KMS-11 (cell line): ENCODE measurements at regions not wholly inside any gene's neighbourhood (a gene's known extent, or its start where the extent isn't known, plus 50 kb on each side); places are given as distances from the start of the nearest gene placed in this dataset.

ENCODE experiments used
- H2AFZ ChIP-seq: fragments of 200-600 bp; sonication (generic); 2 replicates; pipeline ENCODE4 v1.6.1; 2016; ENCODE audit warnings: antibody characterized with exemption, mixed run types, low read depth
- H3K27ac ChIP-seq: fragments of 200-600 bp; sonication (generic); 2 replicates; pipeline ENCODE4 v1.6.1; 2016; ENCODE audit warnings: mild to moderate bottlenecking, mixed run types
- H3K27me3 ChIP-seq: fragments of 200-600 bp; sonication (generic); 2 replicates; pipeline ENCODE4 v1.6.1; 2017; ENCODE audit warnings: mild to moderate bottlenecking, low read depth, mixed run types, moderate library complexity; ENCODE audit not compliant: insufficient read depth
- H3K36me3 ChIP-seq: fragments of 200-600 bp; sonication (generic); 2 replicates; pipeline ENCODE4 v1.6.1; 2017; ENCODE audit warnings: mild to moderate bottlenecking, mixed run types; ENCODE audit not compliant: insufficient read depth
- H3K4me1 ChIP-seq: fragments of 200-600 bp; sonication (generic); 2 replicates; pipeline ENCODE4 v1.6.1; 2016; ENCODE audit warnings: mild to moderate bottlenecking, low read depth, mixed run types; ENCODE audit not compliant: poor library complexity, severe bottlenecking
- H3K4me2 ChIP-seq: fragments of 200-600 bp; sonication (generic); 2 replicates; pipeline ENCODE4 v1.7.0; 2016; ENCODE audit warnings: mild to moderate bottlenecking, mixed run types
- H3K4me3 ChIP-seq: fragments of 200-600 bp; sonication (generic); IDR thresholded peaks from 2 replicates; pipeline ENCODE4 v1.6.1; 2017; ENCODE audit warnings: low read depth, low read length, mixed read lengths; ENCODE audit not compliant: insufficient read depth
- H3K79me2 ChIP-seq: fragments of 200-600 bp; sonication (generic); 2 replicates; pipeline ENCODE4 v1.6.1; 2016; ENCODE audit warnings: low read depth, mixed run types; ENCODE audit not compliant: insufficient read depth
- H3K9ac ChIP-seq: fragments of 200-600 bp; sonication (generic); 2 replicates; pipeline ENCODE4 v1.6.1; 2016; ENCODE audit warnings: mild to moderate bottlenecking, mixed run types
- H4K20me1 ChIP-seq: fragments of 200-600 bp; sonication (generic); 2 replicates; pipeline ENCODE4 v1.6.1; 2016; ENCODE audit warnings: mild to moderate bottlenecking, mixed run types; ENCODE audit not compliant: insufficient read depth
- TF ChIP-seq, protein P1 (sequence below): fragments of 200-600 bp; sonication (generic); conservative IDR thresholded peaks from 2 replicates; pipeline ENCODE4 v1.6.1; 2017; ENCODE audit warnings: low read depth, mild to moderate bottlenecking, antibody characterized with exemption, low read length, moderate library complexity, mixed read lengths

DNA sequence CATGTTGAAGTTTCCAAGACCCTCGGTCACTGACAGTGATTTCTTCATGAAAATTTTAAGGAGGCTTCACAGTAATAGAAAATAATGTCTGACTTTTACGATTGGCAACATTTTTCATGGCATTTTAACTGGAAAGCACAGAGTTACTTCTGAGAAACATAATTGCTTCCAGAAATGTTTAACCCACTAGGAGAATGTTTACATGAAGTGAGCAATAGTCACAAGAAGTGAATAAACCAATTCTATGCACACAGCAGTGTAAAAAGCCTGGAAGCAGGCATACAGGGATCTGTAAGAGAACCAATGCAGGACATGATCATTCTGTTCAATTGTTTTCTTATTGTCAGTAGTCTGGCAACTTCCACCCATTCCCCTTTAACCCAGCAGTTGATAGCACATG lies 316.2 kb upstream of the CXADR start:
- Histone ChIP-seq H3K27ac (no peak overlapping the region), H3K4me1 (peaks cover 4% of the 10 kb centered on the region), H2AFZ (no peak overlapping the region), H3K27me3 (no peaks in the 10 kb centered on the region), H3K9ac (no peak overlapping the region), H3K36me3 (no peaks in the 10 kb centered on the region), H4K20me1 (no peaks in the 10 kb centered on the region), H3K4me2 (no peak overlapping the region), H3K4me3 (no peak overlapping the region), H3K79me2 (no peaks in the 10 kb centered on the region)
- TF ChIP-seq, protein P1, sequence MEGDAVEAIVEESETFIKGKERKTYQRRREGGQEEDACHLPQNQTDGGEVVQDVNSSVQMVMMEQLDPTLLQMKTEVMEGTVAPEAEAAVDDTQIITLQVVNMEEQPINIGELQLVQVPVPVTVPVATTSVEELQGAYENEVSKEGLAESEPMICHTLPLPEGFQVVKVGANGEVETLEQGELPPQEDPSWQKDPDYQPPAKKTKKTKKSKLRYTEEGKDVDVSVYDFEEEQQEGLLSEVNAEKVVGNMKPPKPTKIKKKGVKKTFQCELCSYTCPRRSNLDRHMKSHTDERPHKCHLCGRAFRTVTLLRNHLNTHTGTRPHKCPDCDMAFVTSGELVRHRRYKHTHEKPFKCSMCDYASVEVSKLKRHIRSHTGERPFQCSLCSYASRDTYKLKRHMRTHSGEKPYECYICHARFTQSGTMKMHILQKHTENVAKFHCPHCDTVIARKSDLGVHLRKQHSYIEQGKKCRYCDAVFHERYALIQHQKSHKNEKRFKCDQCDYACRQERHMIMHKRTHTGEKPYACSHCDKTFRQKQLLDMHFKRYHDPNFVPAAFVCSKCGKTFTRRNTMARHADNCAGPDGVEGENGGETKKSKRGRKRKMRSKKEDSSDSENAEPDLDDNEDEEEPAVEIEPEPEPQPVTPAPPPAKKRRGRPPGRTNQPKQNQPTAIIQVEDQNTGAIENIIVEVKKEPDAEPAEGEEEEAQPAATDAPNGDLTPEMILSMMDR: no peak

DNA sequence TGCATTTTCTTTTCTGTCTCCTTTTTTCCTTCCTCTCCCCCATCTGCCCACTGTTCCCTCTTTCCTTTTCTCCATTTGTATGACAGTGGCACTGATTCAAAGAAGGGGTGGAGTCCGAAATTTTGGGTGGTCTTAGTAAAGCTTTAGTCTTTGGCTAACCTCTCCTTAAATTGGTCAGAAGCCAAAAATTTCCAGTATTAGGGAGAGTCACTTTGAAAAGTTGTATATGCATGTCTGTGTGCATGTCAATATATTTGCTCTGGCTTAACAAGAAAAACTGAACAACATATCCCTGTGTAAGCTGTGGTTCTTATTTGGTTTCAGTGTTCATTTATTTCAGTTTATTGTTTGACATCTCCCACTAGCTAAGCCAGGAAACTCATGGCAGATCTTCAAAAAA lies 314.8 kb upstream of the CXADR start:
- Histone ChIP-seq H3K27me3 (no peaks in the 10 kb centered on the region), H3K36me3 (no peaks in the 10 kb centered on the region), H4K20me1 (no peaks in the 10 kb centered on the region), H3K9ac (no peak overlapping the region), H3K4me1 (no peaks in the 10 kb centered on the region), H3K27ac (no peak overlapping the region), H3K79me2 (no peaks in the 10 kb centered on the region), H3K4me2 (no peak overlapping the region), H2AFZ (no peak overlapping the region), H3K4me3 (no peak overlapping the region)
- TF ChIP-seq, protein P1: no peak

DNA sequence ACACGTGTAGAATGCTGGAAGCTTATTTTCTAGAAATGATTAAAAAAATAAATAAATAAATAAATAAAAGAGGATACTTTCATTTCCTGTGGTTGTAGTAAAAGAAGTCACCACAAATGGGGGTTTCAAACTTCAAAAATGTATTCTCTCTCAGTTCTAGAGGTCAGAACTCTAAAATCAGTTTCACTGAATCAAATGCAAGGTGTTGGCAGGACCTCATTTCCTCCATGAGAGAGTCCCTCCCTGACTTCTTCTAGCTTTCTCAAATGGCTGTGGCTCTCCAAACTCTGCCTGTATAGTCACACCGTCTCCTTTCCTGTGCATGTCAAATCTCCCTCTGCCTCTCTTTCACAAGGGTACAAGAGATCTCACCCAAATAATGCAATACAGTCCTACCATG lies 312.6 kb upstream of the CXADR start:
- Histone ChIP-seq H4K20me1 (no peaks in the 10 kb centered on the region), H3K36me3 (no peaks in the 10 kb centered on the region), H3K4me3 (no peak overlapping the region), H3K4me1 (no peaks in the 10 kb centered on the region), H3K9ac (no peak overlapping the region), H2AFZ (no peak overlapping the region), H3K79me2 (no peaks in the 10 kb centered on the region), H3K4me2 (no peak overlapping the region), H3K27ac (no peak overlapping the region), H3K27me3 (no peaks in the 10 kb centered on the region)
- TF ChIP-seq, protein P1: no peak

GRCh38 chr21:17201741-17202260 lies 311.0 kb upstream of the CXADR start:
- Histone ChIP-seq H3K36me3 (no peaks in the 10 kb centered on the region), H4K20me1 (no peaks in the 10 kb centered on the region), H3K27me3 (no peaks in the 10 kb centered on the region), H2AFZ (no peak overlapping the region), H3K27ac (no peak overlapping the region), H3K4me1 (no peaks in the 10 kb centered on the region), H3K79me2 (no peaks in the 10 kb centered on the region), H3K4me2 (no peak overlapping the region), H3K9ac (no peak overlapping the region), H3K4me3 (no peak overlapping the region)
- TF ChIP-seq, protein P1: no peak
